GM10266 (cell line): ENCODE measurements at regions not wholly inside any gene's neighbourhood (a gene's known extent, or its start where the extent isn't known, plus 50 kb on each side); places are given as distances from the start of the nearest gene placed in this dataset.

Experiments
- DNase-seq: peaks from one replicate; pipeline ENCODE4 v3.0.0; 2012; ENCODE audit errors: extremely low spot score
- TF ChIP-seq, protein P1 (sequence below): IDR thresholded peaks from 2 replicates; pipeline ENCODE4 v1.5.1; 2012; ENCODE audit warnings: mild to moderate bottlenecking, low read depth; ENCODE audit not compliant: control insufficient read depth, insufficient read depth; ENCODE audit errors: missing control alignments

DNA sequence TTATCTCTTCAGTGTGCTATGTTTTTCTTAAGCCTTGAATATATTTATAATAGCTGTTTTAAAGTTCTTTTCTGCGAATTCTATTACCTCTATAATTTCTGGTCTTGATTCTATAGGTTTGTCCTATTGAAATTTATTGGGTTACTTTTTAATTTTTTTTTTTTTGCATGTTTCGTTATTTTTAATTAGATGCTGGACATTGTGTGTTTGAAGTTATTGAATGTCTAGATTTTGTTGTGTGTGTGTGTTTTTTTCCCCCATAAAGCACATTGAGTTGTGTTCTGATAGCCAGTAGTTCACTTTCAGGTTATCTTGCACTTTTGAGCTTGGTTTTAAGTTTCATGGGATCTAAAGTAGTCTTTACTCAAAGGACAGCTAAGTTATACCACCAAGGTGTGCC, 394.9 kb downstream of the RPS24 start:
- DNase-seq, result no peak
- TF ChIP-seq, protein P1, sequence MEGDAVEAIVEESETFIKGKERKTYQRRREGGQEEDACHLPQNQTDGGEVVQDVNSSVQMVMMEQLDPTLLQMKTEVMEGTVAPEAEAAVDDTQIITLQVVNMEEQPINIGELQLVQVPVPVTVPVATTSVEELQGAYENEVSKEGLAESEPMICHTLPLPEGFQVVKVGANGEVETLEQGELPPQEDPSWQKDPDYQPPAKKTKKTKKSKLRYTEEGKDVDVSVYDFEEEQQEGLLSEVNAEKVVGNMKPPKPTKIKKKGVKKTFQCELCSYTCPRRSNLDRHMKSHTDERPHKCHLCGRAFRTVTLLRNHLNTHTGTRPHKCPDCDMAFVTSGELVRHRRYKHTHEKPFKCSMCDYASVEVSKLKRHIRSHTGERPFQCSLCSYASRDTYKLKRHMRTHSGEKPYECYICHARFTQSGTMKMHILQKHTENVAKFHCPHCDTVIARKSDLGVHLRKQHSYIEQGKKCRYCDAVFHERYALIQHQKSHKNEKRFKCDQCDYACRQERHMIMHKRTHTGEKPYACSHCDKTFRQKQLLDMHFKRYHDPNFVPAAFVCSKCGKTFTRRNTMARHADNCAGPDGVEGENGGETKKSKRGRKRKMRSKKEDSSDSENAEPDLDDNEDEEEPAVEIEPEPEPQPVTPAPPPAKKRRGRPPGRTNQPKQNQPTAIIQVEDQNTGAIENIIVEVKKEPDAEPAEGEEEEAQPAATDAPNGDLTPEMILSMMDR, result no peak

DNA sequence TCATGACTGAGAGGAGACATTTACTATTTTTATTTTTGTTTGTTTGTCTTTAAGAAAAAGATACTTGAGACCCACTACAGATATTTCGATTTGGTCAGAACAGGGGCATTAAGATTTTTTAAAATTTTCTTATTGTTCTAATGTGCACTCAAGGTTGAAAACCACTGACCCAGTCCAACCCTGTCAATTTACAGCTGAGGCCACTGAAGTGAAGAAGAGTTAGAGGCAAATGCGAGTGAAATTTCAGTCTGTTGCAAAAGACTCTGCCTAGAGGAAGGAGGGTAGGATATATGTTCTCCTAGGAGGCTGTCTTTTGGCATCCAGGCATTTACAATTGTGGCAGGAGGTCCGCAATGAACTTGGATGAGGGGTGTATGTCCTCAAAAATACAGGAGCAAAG, 396.3 kb downstream of the RPS24 start:
- TF ChIP-seq, protein P1, result no peak
- no peak for DNase-seq

DNA sequence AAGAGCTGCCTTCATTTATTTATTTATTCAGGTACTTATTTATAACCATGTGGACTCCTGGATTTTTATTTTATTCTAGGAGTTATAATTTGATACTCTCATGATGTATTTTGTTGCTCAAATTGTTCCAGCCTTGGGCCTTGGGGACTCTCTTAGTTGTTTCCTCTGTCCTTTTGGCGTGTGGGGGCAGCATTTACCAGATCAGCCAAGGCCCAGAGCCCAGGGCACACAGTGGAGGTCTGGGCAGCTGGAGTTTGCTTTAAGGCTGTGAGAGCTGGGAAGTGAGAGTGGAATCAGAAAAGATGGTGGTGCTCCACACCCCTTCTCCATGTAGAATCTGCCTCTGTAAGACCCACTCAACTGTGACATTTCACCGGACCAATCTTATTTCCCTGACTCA, 398.9 kb downstream of the RPS24 start:
- DNase-seq, result no peak
- TF ChIP-seq, protein P1, result no peak

DNA sequence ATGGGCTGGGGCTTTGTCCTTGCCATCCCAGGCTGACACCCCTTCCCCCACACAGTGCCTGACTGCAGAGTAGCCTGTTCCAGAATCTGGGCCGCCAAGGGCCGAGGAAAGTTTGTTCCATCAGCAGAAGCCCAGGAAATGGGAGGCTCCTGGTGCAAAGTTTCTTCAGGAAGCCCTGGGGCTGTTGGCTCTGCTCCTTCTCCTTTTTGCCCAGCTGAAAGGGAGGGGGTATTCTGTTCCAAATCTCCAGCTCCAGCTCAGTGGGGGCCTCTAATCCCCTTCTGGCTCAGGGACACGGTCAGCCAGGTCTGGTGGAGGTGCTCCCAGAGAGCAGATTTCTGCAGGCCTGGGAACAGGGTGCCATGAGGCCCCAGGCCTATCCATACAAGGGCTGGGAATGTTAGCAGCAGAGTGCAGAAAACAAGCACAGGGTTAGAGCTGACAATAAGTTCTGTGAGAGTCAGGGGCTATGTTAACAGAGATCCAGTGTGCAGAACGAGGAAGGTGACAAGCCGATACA, 399.5 kb downstream of the RPS24 start:
- no peak for DNase-seq
- TF ChIP-seq, protein P1, result no peak

DNA sequence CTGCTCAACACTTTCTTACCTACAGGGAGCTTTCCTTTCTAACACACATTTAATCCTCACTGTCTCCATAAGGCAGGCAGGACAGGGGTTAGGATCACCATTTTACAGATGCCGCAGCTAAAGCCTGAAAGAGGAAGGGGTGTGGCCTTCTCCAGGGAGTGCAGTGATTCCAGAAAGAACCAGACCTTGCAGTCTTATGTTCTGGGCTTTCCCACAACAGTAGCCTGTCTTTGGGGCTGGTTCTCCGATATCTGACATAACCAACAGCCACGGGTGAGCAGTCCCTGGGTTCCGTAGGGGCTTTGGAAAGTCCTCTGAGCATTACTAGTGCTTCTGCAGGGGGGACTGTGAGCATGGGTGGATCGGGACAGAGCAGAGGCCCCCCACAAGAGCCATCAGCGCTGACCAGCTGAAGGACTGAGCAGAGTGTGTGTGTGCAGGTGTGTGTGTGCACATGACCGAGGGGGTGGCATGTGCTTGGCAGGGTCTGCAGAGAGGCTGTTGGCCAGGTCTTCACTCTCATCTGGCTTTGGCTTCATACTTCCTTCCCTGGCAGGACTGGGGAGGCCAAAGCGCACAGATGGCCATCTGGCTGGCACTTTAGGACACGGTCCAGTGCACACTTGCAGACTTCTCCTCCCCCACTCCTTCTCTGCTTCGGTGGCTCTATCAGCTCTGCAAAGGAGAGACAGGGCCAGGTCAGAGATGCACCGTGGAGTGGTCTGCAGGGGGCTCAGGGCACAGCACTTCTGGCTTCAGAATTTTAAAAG, 400.3 kb downstream of the RPS24 start:
- TF ChIP-seq, protein P1, result no peak
- DNase-seq, result no peak

DNA sequence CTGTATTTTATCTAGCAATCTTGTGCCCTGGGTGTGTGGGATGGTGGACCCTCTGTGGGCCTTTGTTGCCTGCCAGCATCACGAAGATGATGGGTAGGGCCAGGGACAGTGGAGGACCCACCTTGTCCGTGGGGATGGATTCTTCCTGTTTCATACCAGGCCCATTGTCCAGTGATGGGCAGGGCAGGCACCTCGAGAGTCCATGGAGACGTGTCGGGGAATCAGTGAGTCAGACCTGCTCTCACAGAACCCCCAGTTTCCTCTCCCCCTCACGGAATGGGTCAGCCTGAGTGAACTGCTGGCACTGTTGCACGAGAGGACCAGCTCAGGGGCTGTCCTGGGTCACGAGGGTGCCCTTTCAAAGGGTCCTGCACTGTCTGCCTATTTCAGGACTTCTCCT, 401.2 kb downstream of the RPS24 start:
- no peak for DNase-seq
- TF ChIP-seq, protein P1, result no peak

DNA sequence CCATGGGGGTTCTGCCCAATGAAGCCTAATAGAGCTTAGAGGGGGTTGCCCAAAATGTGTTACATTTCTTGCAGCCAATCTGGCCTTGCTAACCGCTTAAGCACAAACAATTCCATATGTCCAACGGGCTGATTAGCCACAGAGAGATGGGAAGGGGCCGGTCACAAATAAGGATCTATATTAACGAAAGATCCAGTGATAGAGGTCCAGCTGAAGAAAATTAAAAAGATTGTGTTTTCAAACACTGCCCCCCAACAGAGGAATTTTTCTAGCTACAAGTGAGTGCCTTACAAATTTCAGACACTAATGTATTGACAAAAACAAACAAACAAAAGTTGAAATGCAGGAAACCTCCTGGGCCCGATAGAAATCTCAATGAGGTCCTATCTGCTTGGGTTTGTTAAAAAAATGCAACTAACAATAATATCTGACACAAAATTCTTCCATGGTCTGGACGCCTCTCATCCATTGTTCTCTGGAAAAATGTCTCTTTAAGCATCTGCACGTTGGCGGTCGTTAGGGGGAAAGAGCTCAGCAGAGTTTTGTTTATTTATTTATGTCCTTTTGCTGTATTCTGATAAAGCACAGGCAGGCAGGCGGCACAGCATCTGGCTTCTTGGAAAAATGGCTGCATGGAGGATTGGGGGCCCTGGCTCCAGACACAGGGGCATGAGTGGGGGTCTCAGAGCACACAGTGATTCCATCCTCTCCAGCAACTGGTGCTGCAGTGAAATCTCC, 402.0 kb downstream of the RPS24 start:
- DNase-seq, result no peak

More for the DNA sequence above, 402.0 kb downstream of the RPS24 start:
- TF ChIP-seq, protein P1, result no peak
